Stimulated activated CD8-positive, alpha-beta memory T cell treated with anti-CD3 and anti-CD28 coated beads, Interleukin-4, amount 100 ng/mL, for 24 hours (primary cell): ENCODE measurements at regions not wholly inside any gene's neighbourhood (a gene's known extent, or its start where the extent isn't known, plus 50 kb on each side); places are given as distances from the start of the nearest gene placed in this dataset.
A peak's percentile ranks its signal among the peaks of the same experiment; 100 is the strongest.

Experiments
- DNase-seq: peaks from one replicate; pipeline ENCODE4 v3.0.0-alpha.2; 2020; ENCODE audit warnings: low read depth

- no peak for DNase-seq
Measured at GRCh38 chr9:129270205-129270604, 92.1 kb upstream of the IER5L start.

GRCh38 chr9:129267141-129267540, 89.1 kb upstream of the IER5L start:
- no peak for DNase-seq

GRCh38 chr9:129266536-129266935, 88.5 kb upstream of the IER5L start:
- DNase-seq: no peak

- no peak for DNase-seq
Measured at GRCh38 chr9:129264388-129264787, 86.3 kb upstream of the IER5L start.

GRCh38 chr9:129263836-129264235, 85.8 kb upstream of the IER5L start:
- DNase-seq: no peak

GRCh38 chr9:129262261-129262660, 84.2 kb upstream of the IER5L start:
- no peak for DNase-seq

- DNase-seq: no peak
Measured at GRCh38 chr9:129259375-129259774, 81.3 kb upstream of the IER5L start.

GRCh38 chr9:129258823-129259301, 80.8 kb upstream of the IER5L start:
- DNase-seq: no peak

GRCh38 chr9:129258124-129258822, 80.2 kb upstream of the IER5L start:
- peak; percentile 86 for DNase-seq

GRCh38 chr9:129256959-129257713, 79.1 kb upstream of the IER5L start:
- DNase-seq: no peak

GRCh38 chr9:129254566-129255287, 76.7 kb upstream of the IER5L start:
- no peak for DNase-seq

GRCh38 chr9:129253803-129254381, 75.8 kb upstream of the IER5L start:
- DNase-seq: no peak

- no peak for DNase-seq
Measured at GRCh38 chr9:129252937-129253802, 75.1 kb upstream of the IER5L start.

- DNase-seq: no peak
Measured at GRCh38 chr9:129250786-129251185, 72.7 kb upstream of the IER5L start.

GRCh38 chr9:129247285-129248153, 69.5 kb upstream of the IER5L start:
- DNase-seq: no peak

- no peak for DNase-seq
Measured at GRCh38 chr9:129245276-129245675, 67.2 kb upstream of the IER5L start.

GRCh38 chr9:129242971-129243561, 65.0 kb upstream of the IER5L start:
- no peak for DNase-seq

GRCh38 chr9:129242191-129242941, 64.3 kb upstream of the IER5L start:
- DNase-seq: no peak

GRCh38 chr9:129241725-129242124, 63.7 kb upstream of the IER5L start:
- no peak for DNase-seq
